Keratinocyte (primary cell): ENCODE measurements at regions not wholly inside any gene's neighbourhood (a gene's known extent, or its start where the extent isn't known, plus 50 kb on each side); places are given as distances from the start of the nearest gene placed in this dataset.

ENCODE experiments used
- DNase-seq: peaks from one replicate; pipeline ENCODE4 v3.0.0-alpha.2; 2011; ENCODE audit warnings: low read depth, missing footprints, low spot score
- FAIRE-seq: peaks from 2 replicates; lab custom pipeline; 2011; peaks lifted over from hg19 to GRCh38; lab: Jason Lieb, UNC
- H2AFZ ChIP-seq: 2 replicates; pipeline ENCODE4 v1.6.0; 2012; ENCODE audit warnings: low read length, control low read depth, inconsistent platforms; ENCODE audit not compliant: control insufficient read depth
- H3K27ac ChIP-seq: 2 replicates; pipeline ENCODE4 v1.5.1; 2011; ENCODE audit warnings: low read length; ENCODE audit not compliant: control insufficient read depth, insufficient read depth
- H3K27me3 ChIP-seq: 3 replicates; pipeline ENCODE4 v1.6.0; 2011; ENCODE audit warnings: low read length; ENCODE audit not compliant: control insufficient read depth, insufficient read depth; ENCODE audit errors: extremely low read depth
- H3K36me3 ChIP-seq, 2 experiments: 2 replicates in 1 of 2; 3 replicates in 1 of 2; pipeline ENCODE4 v1.5.1; 2011; ENCODE audit warnings: low read length in 2 of 2, mild to moderate bottlenecking in 1 of 2; ENCODE audit not compliant: control insufficient read depth in 2 of 2, insufficient read depth in 2 of 2; ENCODE audit errors: extremely low read depth in 1 of 2
- H3K4me1 ChIP-seq: 3 replicates; pipeline ENCODE4 v1.5.1; 2011; ENCODE audit warnings: low read length; ENCODE audit not compliant: control insufficient read depth, insufficient read depth; ENCODE audit errors: extremely low read depth
- H3K4me2 ChIP-seq: 3 replicates; pipeline ENCODE4 v1.6.0; 2011; ENCODE audit warnings: low read depth, low read length; ENCODE audit not compliant: control insufficient read depth, insufficient read depth; ENCODE audit errors: extremely low read depth
- H3K4me3 ChIP-seq, 3 experiments: fragments of 200-600 bp in 1 of 3; sonication (generic) in 1 of 3; 2 replicates in 2 of 3; 3 replicates in 1 of 3; pipeline ENCODE4 v1.5.1; 2011 to 2016; ENCODE audit warnings: low read length in 3 of 3, mild to moderate bottlenecking in 3 of 3, control low read depth in 2 of 3, inconsistent platforms in 1 of 3, low read depth in 1 of 3, mixed read lengths in 1 of 3, mixed run types in 1 of 3, moderate library complexity in 1 of 3; ENCODE audit not compliant: control insufficient read depth in 2 of 3, insufficient read depth in 2 of 3; ENCODE audit errors: extremely low read depth in 1 of 3
- H3K79me2 ChIP-seq: 2 replicates; pipeline ENCODE4 v1.6.0; 2012; ENCODE audit warnings: low read length; ENCODE audit not compliant: control insufficient read depth, insufficient read depth
- H3K9ac ChIP-seq: 3 replicates; pipeline ENCODE4 v1.6.0; 2011; ENCODE audit warnings: low read length; ENCODE audit not compliant: control insufficient read depth, insufficient read depth; ENCODE audit errors: extremely low read depth
- H3K9me1 ChIP-seq: 3 replicates; pipeline ENCODE4 v1.6.0; 2011; ENCODE audit warnings: low read length; ENCODE audit not compliant: control insufficient read depth, insufficient read depth; ENCODE audit errors: extremely low read depth
- H3K9me3 ChIP-seq: 2 replicates; pipeline ENCODE4 v1.5.1; 2012; ENCODE audit warnings: low read depth, low read length; ENCODE audit not compliant: control insufficient read depth
- H4K20me1 ChIP-seq: 3 replicates; pipeline ENCODE4 v1.6.0; 2011; ENCODE audit warnings: low read length; ENCODE audit not compliant: control insufficient read depth, insufficient read depth; ENCODE audit errors: extremely low read depth
- CTCF ChIP-seq, 3 experiments: IDR thresholded peaks in 1 of 3; conservative IDR thresholded peaks in 1 of 3; optimal IDR thresholded peaks in 1 of 3; 2 replicates in 2 of 3; 3 replicates in 1 of 3; pipeline versions ENCODE3 to v1.5.1; 2011; ENCODE audit warnings: low read length in 3 of 3, mild to moderate bottlenecking in 3 of 3, moderate library complexity in 2 of 3, control low read depth in 1 of 3, inconsistent platforms in 1 of 3; ENCODE audit not compliant: insufficient read depth in 2 of 3; ENCODE audit errors: extremely low read depth in 1 of 3
- EZH2 ChIP-seq: IDR thresholded peaks from one replicate; pipeline ENCODE4 v1.6.1; 2012; ENCODE audit warnings: inconsistent platforms, mild to moderate bottlenecking, low read length, moderate library complexity
- dilution Hi-C: fragments of 300-500 bp; cut with MboI; formaldehyde crosslinking; loops from one replicate; pipeline ENCODE4 v1.7.0; 2020; ENCODE audit warnings: low sequenced_read_pairs; ENCODE audit not compliant: extremely low pct_ligation_motif_present

- H3K27me3 ChIP-seq = no peaks in the 10 kb centered on the region
- H3K4me1 ChIP-seq = no peaks in the 10 kb centered on the region
- no peaks in the 10 kb centered on the region for H4K20me1 ChIP-seq
- dilution Hi-C loops = no loop called here
- no peak overlapping the region for H3K9ac ChIP-seq
- H3K79me2 ChIP-seq = no peaks in the 10 kb centered on the region
- no peak overlapping the region for H3K4me2 ChIP-seq
- no peaks in the 10 kb centered on the region for H3K9me3 ChIP-seq
- TF ChIP-seq CTCF (optimal IDR thresholded peaks at IDR 0.05 in 1 of 3, IDR thresholded peaks at IDR 0.05 in 1 of 3, conservative IDR thresholded peaks at IDR 0.05 in 1 of 3; ENCODE audit: extremely low read depth in 1 of 3, insufficient read depth in 2 of 3, low read length in 3 of 3) (no peak), EZH2 (no peak)
- H2AFZ ChIP-seq = no peak overlapping the region
- no peak overlapping the region for H3K27ac ChIP-seq
- H3K4me3 ChIP-seq = no peak overlapping the region
- no peaks in the 10 kb centered on the region for H3K9me1 ChIP-seq
- no peaks in the 10 kb centered on the region for H3K36me3 ChIP-seq
- DNase-seq = no peak
- FAIRE-seq = no peak
These were observed 135.4 kb downstream of the SYT10 start for GRCh38 chr12:33304176-33304575.

GRCh38 chr12:33296529-33296928 is 143.1 kb downstream of the SYT10 start:
- no peaks in the 10 kb centered on the region for H3K4me1 ChIP-seq
- TF ChIP-seq CTCF (optimal IDR thresholded peaks at IDR 0.05 in 1 of 3, IDR thresholded peaks at IDR 0.05 in 1 of 3, conservative IDR thresholded peaks at IDR 0.05 in 1 of 3; ENCODE audit: extremely low read depth in 1 of 3, insufficient read depth in 2 of 3, low read length in 3 of 3) = no peak
- no peak for TF ChIP-seq EZH2
- no peaks in the 10 kb centered on the region for H3K9me3 ChIP-seq
- no peaks in the 10 kb centered on the region for H3K36me3 ChIP-seq
- no peak overlapping the region for H3K27ac ChIP-seq
- H4K20me1 ChIP-seq = no peaks in the 10 kb centered on the region
- dilution Hi-C loops = no loop called here
- H3K27me3 ChIP-seq = no peaks in the 10 kb centered on the region
- no peak overlapping the region for H3K9ac ChIP-seq
- no peak for DNase-seq
- no peak for FAIRE-seq
- H3K4me2 ChIP-seq = no peak overlapping the region
- H3K79me2 ChIP-seq = no peaks in the 10 kb centered on the region
- H2AFZ ChIP-seq = no peak overlapping the region
- H3K4me3 ChIP-seq = no peak overlapping the region
- no peaks in the 10 kb centered on the region for H3K9me1 ChIP-seq
